Pancreas (tissue), 10 donors: ENCODE measurements at regions not wholly inside any gene's neighbourhood (a gene's known extent, or its start where the extent isn't known, plus 50 kb on each side); places are given as distances from the start of the nearest gene placed in this dataset.
"Not testable (repeated sequence)": the region's sequence is repeated elsewhere in the genome, so short reads cannot be mapped to it uniquely, and the experiment has no call there.

Source experiments
- ATAC-seq, 4 donors: fragments of 200-7000 bp; cut with Tn5 transposase; one replicate each; pipeline versions ENCODE4 v1.8.0 to v1.9.1; 2020; ENCODE audit warnings: mild to moderate bottlenecking in 4 of 4, moderate library complexity in 4 of 4
- DNase-seq, 6 donors: peaks; one replicate each; pipeline ENCODE4 v3.0.0-alpha.2; 2020
- FAIRE-seq: peaks from 2 replicates; lab custom pipeline; 2012; peaks lifted over from hg19 to GRCh38; lab: Jason Lieb, UNC
- H3K27ac ChIP-seq, 4 donors: fragments of 200-600 bp; sonication (generic); 1 replicate in 3 of 4; 2 replicates in 1 of 4; pipeline versions ENCODE4 v1.5.0 to v1.8.0; 2020
- H3K27me3 ChIP-seq, 4 donors: fragments of 200-600 bp; one replicate each; pipeline ENCODE4 v1.8.0; 2021
- H3K36me3 ChIP-seq, 3 donors: fragments of 200-600 bp; sonication (generic) in 1 of 3; one replicate each; pipeline versions ENCODE4 v1.5.0 to v1.8.0; 2020 to 2021
- H3K4me1 ChIP-seq, 3 donors: fragments of 200-600 bp; one replicate each; pipeline ENCODE4 v1.8.0; 2021
- H3K4me3 ChIP-seq, 4 donors: fragments of 200-600 bp; sonication (generic) in 2 of 4; one replicate each; pipeline versions ENCODE4 v1.5.0 to v1.8.0; 2020 to 2021
- H3K9me3 ChIP-seq, 4 donors: fragments of 200-600 bp; one replicate each; pipeline ENCODE4 v1.8.0; 2021
- WGBS, 2 donors: extraction: QIAGEN DNeasy Blood & Tissue Kit; methylation state at CpG; one replicate each; pipeline ENCODE4 v1.1.7; 2013; 5-methylcytosine and 5-hydroxymethylcytosine counted together
- intact Hi-C, 3 donors: fragments of 100-400 bp; cut with DNase I; formaldehyde crosslinking; loops; one replicate each; pipeline versions ENCODE4 v1.11.1 to v1.14.2; 2022
- TF ChIP-seq, protein P1 (sequence below), 4 donors: fragments of 200-600 bp; sonication (generic) in 3 of 4; IDR thresholded peaks; one replicate each; pipeline versions ENCODE4 v1.5.0 to v1.8.0; 2021; ENCODE audit warnings: antibody characterized with exemption in 4 of 4
- donor health status: healthy with polysubstance abuse.
- donor health status: DM: no; HTN: no; CAD: no; lungs with moderate emphysema.
- donor health status: DM: no; HTN: no; CAD: no.
- donor health status: control.
- donor health status: control.
- donor health status: Bipolar disorder and iron deficiency.
- donor health status: DM: yes; HTN: yes; CAD: no.
- donor health status: DM: no; HTN: no; CAD: no.
- donor health status: DM: no; HTN: no; CAD: no.
- donor health status: DM: yes; HTN: yes; CAD: no.

DNA sequence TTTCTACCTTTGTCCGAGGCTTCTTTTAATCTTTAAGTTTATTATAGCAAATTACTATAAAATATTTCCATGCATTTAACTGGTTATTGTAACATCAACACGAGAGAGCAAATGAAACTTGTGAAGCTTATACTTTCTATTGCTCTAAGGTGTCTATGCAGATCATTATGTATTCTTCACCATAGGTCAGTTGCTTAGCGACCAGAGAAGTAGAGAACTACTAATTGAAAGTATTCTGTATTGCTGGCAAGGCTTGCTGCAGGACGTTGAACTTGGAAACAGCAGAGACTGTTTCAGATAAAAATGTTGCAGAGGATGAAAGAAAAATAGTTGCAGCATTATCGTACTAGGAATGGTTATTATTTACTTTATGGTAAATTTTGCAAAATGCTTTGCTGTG, 933.6 kb upstream of the FOXG1 start:
- H3K9me3 ChIP-seq, ATAC-seq, H3K36me3 ChIP-seq, H3K27me3 ChIP-seq, DNase-seq, H3K4me1 ChIP-seq, H3K27ac ChIP-seq, intact Hi-C loops, FAIRE-seq, H3K4me3 ChIP-seq: not testable (repeated sequence)
- WGBS, 2 donors: 35 to 53% methylated on average over 5 of the region's 5 CpGs

DNA sequence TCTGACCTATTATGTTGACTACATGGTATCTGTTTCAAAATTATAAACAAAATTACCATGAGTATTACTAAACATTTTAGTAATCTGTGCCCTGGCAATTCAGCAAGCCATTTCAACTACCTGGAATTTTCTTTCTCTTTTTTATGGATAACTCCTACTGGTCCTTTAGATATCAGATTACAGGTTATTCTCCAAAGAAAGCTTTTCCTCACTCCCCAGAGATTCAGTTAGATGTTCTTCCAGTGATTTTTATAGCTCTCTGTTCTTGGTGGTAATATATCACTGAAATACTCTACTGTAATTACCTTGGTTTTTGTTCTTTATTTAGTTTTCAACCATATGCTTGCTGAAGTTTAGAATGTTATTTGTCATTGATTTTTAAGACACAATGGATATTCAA, 930.2 kb upstream of the FOXG1 start:
- DNase-seq: no peak
- intact Hi-C loops: no loop called here
- FAIRE-seq: no peak
- H3K27me3 ChIP-seq: no peaks in the 10 kb centered on the region
- H3K27ac ChIP-seq: no peak overlapping the region
- no peaks in the 10 kb centered on the region for H3K36me3 ChIP-seq
- H3K9me3 ChIP-seq: no peaks in the 10 kb centered on the region
- TF ChIP-seq, protein P1, sequence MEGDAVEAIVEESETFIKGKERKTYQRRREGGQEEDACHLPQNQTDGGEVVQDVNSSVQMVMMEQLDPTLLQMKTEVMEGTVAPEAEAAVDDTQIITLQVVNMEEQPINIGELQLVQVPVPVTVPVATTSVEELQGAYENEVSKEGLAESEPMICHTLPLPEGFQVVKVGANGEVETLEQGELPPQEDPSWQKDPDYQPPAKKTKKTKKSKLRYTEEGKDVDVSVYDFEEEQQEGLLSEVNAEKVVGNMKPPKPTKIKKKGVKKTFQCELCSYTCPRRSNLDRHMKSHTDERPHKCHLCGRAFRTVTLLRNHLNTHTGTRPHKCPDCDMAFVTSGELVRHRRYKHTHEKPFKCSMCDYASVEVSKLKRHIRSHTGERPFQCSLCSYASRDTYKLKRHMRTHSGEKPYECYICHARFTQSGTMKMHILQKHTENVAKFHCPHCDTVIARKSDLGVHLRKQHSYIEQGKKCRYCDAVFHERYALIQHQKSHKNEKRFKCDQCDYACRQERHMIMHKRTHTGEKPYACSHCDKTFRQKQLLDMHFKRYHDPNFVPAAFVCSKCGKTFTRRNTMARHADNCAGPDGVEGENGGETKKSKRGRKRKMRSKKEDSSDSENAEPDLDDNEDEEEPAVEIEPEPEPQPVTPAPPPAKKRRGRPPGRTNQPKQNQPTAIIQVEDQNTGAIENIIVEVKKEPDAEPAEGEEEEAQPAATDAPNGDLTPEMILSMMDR (IDR thresholded peaks at IDR 0.05): no peak
- no peaks in the 10 kb centered on the region for H3K4me1 ChIP-seq
- ATAC-seq: no peak
- H3K4me3 ChIP-seq: no peak overlapping the region

DNA sequence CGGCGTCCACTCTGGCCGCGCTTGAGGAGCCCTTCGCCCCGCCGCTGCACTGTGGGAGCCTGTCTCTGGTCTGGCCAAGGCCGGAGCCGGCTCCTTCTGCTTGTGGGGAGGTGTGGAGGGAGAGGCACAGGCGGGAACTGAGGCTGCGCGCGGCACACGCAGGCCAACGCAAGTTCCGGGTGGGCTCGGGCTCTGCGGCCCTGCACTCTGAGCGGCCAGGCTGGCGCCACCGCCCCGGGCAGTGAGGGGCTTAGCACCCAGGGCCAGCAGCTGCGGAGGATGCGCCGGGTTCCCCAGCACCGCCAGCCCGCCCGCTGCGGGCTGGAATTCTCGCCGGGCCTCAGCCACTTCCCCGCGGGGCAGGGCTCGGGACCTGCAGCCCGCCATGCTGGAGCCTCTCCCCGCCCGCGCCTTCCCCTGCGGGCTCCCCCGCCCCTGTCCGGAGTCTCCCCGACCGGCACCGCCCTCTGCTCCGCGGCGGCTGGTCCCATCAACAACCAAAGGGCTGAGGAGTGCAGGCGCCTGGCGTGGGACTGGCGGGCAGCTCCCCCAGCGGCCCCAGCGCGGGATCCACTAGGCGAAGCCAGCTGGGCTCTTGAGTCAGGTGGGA, 921.2 kb upstream of the FOXG1 start:
- Histone ChIP-seq H3K4me3 (no peak overlapping the region), H3K27ac (no peak overlapping the region), H3K36me3 (no peaks in the 10 kb centered on the region), H3K9me3 (no peaks in the 10 kb centered on the region), H3K4me1 (no peaks in the 10 kb centered on the region), H3K27me3 (no peaks in the 10 kb centered on the region)
- intact Hi-C loops: no loop called here
- ATAC-seq (no peak), DNase-seq (peak in 3 of 6 donors; percentile 15 to 70 (median 56)), FAIRE-seq (no peak)
- TF ChIP-seq, protein P1 (IDR thresholded peaks at IDR 0.05): no peak
- WGBS, 2 donors: 89 to 93% methylated on average over 48 to 54 of the region's 54 CpGs

DNA sequence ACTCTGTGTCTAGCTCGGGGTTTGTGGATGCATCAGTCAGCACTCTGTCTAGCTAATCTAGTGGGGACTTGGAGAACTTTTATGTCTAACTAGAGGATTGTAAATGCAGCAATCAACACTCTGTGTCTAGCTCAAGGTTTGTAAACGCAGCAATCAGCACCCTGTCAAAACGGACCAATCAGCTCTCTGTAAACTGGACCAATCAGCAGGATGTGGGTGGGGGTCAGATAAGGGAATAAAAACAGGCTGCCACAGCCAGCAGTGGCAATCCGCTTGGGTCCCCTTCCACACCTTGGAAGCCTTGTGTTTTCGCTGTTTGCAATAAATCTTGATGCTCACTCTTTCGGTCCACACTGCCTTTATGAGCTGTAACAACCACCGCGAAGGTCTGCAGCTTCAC, 920.7 kb upstream of the FOXG1 start:
- 74 to 83% methylated on average over 8 of the region's 8 CpGs for WGBS, 2 donors
- Histone ChIP-seq H3K27ac (no peak overlapping the region), H3K27me3 (no peaks in the 10 kb centered on the region), H3K4me3 (no peak overlapping the region), H3K9me3 (no peaks in the 10 kb centered on the region), H3K36me3 (no peaks in the 10 kb centered on the region), H3K4me1 (no peaks in the 10 kb centered on the region)
- intact Hi-C loops: no loop called here
- DNase-seq: no peak
- TF ChIP-seq, protein P1 (IDR thresholded peaks at IDR 0.05): no peak
- no peak for FAIRE-seq
- ATAC-seq: no peak

DNA sequence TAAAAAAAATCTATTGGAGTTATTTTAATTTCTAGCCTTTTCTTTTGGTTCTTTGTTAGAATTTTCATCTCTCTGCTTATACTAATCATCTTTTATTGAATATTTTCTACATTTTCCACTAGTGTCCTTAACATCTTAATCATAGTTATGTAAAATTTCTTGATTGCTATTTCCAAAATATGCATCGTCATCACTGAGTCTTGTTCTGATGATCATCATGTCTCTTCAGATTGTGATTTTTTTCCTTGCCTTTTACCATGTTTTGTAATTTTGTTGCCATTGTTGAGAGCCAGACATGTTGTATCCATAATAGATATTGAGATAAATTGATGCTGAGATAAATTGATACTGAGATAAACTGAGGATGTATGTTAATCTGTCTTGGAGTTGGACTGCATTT, 919.1 kb upstream of the FOXG1 start:
- H3K27ac ChIP-seq, intact Hi-C loops, H3K9me3 ChIP-seq, H3K4me1 ChIP-seq, FAIRE-seq, H3K4me3 ChIP-seq, DNase-seq, ATAC-seq, H3K36me3 ChIP-seq, H3K27me3 ChIP-seq: not testable (repeated sequence)
- 78 to 90% methylated on average over 1 of the region's 1 CpG for WGBS, 2 donors

DNA sequence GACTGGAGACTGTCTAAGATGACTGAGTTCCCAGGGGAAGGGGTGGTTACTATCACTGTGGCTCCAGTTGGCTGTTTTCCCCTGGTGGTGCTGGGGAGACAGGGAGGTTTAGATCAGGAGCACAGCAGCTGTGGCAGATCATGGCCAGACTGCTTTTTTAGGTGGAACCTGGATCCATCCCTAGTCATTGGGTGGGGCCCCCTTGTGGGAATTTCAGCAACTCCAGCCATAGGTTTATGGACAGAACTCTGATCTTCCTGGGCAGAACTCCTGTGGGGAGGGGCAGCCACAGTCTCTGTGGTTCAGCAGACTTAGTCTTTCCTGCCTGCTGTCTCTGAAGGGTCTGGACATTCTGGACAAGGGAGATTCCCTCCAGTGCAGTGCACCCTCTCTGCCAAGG, 917.4 kb upstream of the FOXG1 start:
- intact Hi-C loops, DNase-seq, H3K27me3 ChIP-seq, H3K4me3 ChIP-seq, H3K36me3 ChIP-seq, FAIRE-seq, ATAC-seq, H3K27ac ChIP-seq, H3K4me1 ChIP-seq, H3K9me3 ChIP-seq: not testable (repeated sequence)
